Activated CD8-positive, alpha-beta T cell treated with anti-CD3 and anti-CD28 coated beads for 36 hours (primary cell): ENCODE measurements at regions not wholly inside any gene's neighbourhood (a gene's known extent, or its start where the extent isn't known, plus 50 kb on each side); places are given as distances from the start of the nearest gene placed in this dataset.

Experiments used
- ATAC-seq: fragments of 200-7000 bp; cut with Tn5 transposase; one replicate; pipeline ENCODE4 v1.10.0; 2021; ENCODE audit warnings: mild to moderate bottlenecking, moderate library complexity
- CTCF ChIA-PET: fragments of 350-600 bp; sonication (Branson Sonifier 250); formaldehyde crosslinking; loops from one replicate; lab custom pipeline; 2021; ENCODE audit warnings: antibody characterized with exemption; lab: Charles Lee
- POLR2A ChIA-PET: fragments of 350-600 bp; sonication (Branson Sonifier 250); formaldehyde crosslinking; loops from one replicate; lab custom pipeline; 2021; ENCODE audit warnings: antibody characterized with exemption; lab: Charles Lee
- DNase-seq: peaks from one replicate; pipeline ENCODE4 v3.0.0-alpha.2; 2020
- H3K27ac Mint-ChIP-seq: one replicate; pipeline ENCODE4 v1.8.0; 2021; ENCODE audit warnings: mild to moderate bottlenecking, mixed read lengths
- H3K27me3 Mint-ChIP-seq: one replicate; pipeline ENCODE4 v1.8.0; 2021; ENCODE audit warnings: mixed read lengths
- H3K36me3 Mint-ChIP-seq: one replicate; pipeline ENCODE4 v1.8.0; 2021; ENCODE audit warnings: low read depth, mixed read lengths
- H3K4me1 Mint-ChIP-seq: one replicate; pipeline ENCODE4 v1.8.0; 2021; ENCODE audit warnings: low read depth, mixed read lengths
- H3K4me3 Mint-ChIP-seq: one replicate; pipeline ENCODE4 v1.8.0; 2021; ENCODE audit warnings: mild to moderate bottlenecking, moderate library complexity, mixed read lengths
- H3K9me3 Mint-ChIP-seq: one replicate; pipeline ENCODE4 v1.8.0; 2021; ENCODE audit warnings: mixed read lengths
- CTCF ChIP-seq: fragments of 200-600 bp; IDR thresholded peaks from one replicate; pipeline ENCODE4 v1.8.0; 2022; ENCODE audit warnings: antibody characterized with exemption, mild to moderate bottlenecking
- intact Hi-C: fragments of 100-400 bp; cut with micrococcal nuclease; formaldehyde crosslinking; loops from one replicate; pipeline ENCODE4 v1.10.0; 2022

GRCh38 chr4:152037435-152037834 lies 276.6 kb upstream of the GATB start:
- no peaks in the 10 kb centered on the region for H3K27me3 Mint-ChIP-seq
- DNase-seq (no peak), ATAC-seq (no peak)
- H3K4me3 Mint-ChIP-seq = no peak overlapping the region
- intact Hi-C loops = no loop called here
- peaks cover 4% of the 10 kb centered on the region for H3K4me1 Mint-ChIP-seq
- H3K36me3 Mint-ChIP-seq = no peaks in the 10 kb centered on the region
- H3K9me3 Mint-ChIP-seq = no peaks in the 10 kb centered on the region
- ChIA-PET CTCF (interaction anchor here (1.8 kb wide), 1 partner anchor 11 kb away, joined by 3 read pairs; no protein-coding TSS in a partner anchor), POLR2A (no interaction called here)
- H3K27ac Mint-ChIP-seq = no peak overlapping the region
- TF ChIP-seq CTCF = no peak

GRCh38 chr4:152033621-152034020 lies 272.8 kb upstream of the GATB start:
- H3K27ac Mint-ChIP-seq = no peak overlapping the region
- H3K9me3 Mint-ChIP-seq = no peaks in the 10 kb centered on the region
- H3K4me1 Mint-ChIP-seq = peaks cover 4% of the 10 kb centered on the region
- no peaks in the 10 kb centered on the region for H3K36me3 Mint-ChIP-seq
- no peaks in the 10 kb centered on the region for H3K27me3 Mint-ChIP-seq
- DNase-seq (no peak), ATAC-seq (no peak)
- no peak for TF ChIP-seq CTCF
- no peak overlapping the region for H3K4me3 Mint-ChIP-seq
- POLR2A ChIA-PET = no interaction called here
- intact Hi-C loops = no loop called here
- CTCF ChIA-PET = no interaction called here

GRCh38 chr4:152032722-152033131 lies 271.9 kb upstream of the GATB start:
- ChIA-PET CTCF (interaction anchor here (2.0 kb wide), 1 partner anchor 13 kb away, joined by 5 read pairs; no protein-coding TSS in a partner anchor), POLR2A (no interaction called here)
- no peak for TF ChIP-seq CTCF
- DNase-seq (no peak), ATAC-seq (no peak)
- Mint-ChIP-seq H3K4me3 (no peak overlapping the region), H3K27me3 (no peaks in the 10 kb centered on the region), H3K36me3 (no peaks in the 10 kb centered on the region), H3K4me1 (peaks cover 4% of the 10 kb centered on the region), H3K27ac (no peak overlapping the region), H3K9me3 (no peaks in the 10 kb centered on the region)
- intact Hi-C loops = no loop called here

- Mint-ChIP-seq H3K4me3 (no peak overlapping the region), H3K27ac (no peak overlapping the region), H3K9me3 (no peaks in the 10 kb centered on the region), H3K36me3 (no peaks in the 10 kb centered on the region), H3K27me3 (no peaks in the 10 kb centered on the region), H3K4me1 (peaks cover 4% of the 10 kb centered on the region)
- DNase-seq (no peak), ATAC-seq (no peak)
- CTCF ChIA-PET = no interaction called here
- no peak for TF ChIP-seq CTCF
- intact Hi-C loops = no loop called here
- POLR2A ChIA-PET = no interaction called here
Measured at GRCh38 chr4:152029631-152030030, 268.8 kb upstream of the GATB start.

GRCh38 chr4:152028131-152028530 lies 267.3 kb upstream of the GATB start:
- H3K36me3 Mint-ChIP-seq = no peaks in the 10 kb centered on the region
- TF ChIP-seq CTCF = no peak
- POLR2A ChIA-PET = no interaction called here
- CTCF ChIA-PET = interaction anchor here (1.7 kb wide), 1 partner anchor 17 kb away, joined by 4 read pairs; no protein-coding TSS in a partner anchor
- no peak overlapping the region for H3K4me3 Mint-ChIP-seq
- H3K27ac Mint-ChIP-seq = no peak overlapping the region
- no peaks in the 10 kb centered on the region for H3K27me3 Mint-ChIP-seq
- H3K9me3 Mint-ChIP-seq = no peaks in the 10 kb centered on the region
- DNase-seq (no peak), ATAC-seq (no peak)
- H3K4me1 Mint-ChIP-seq = peaks cover 4% of the 10 kb centered on the region
- intact Hi-C loops = no loop called here
